SK-N-SH treated with all-trans-retinoic acid at 6 μM for 48 hours (cell line): ENCODE measurements at regions not wholly inside any gene's neighbourhood (a gene's known extent, or its start where the extent isn't known, plus 50 kb on each side); places are given as distances from the start of the nearest gene placed in this dataset.

Experiments used
- ATAC-seq: fragments of 200-7000 bp; cut with Tn5 transposase; 3 replicates; pipeline ENCODE4 v1.9.1; 2020; ENCODE audit warnings: mild to moderate bottlenecking, moderate library complexity
- ARNTL ChIP-seq: fragments of 450-650 bp; formaldehyde crosslinking; IDR thresholded peaks from 2 replicates; pipeline ENCODE4 v1.5.0; 2020; ENCODE audit warnings: low read depth, mild to moderate bottlenecking, moderate library complexity, borderline replicate concordance
- BACH2 ChIP-seq: fragments of 250-450 bp; sonication (Bioruptor Pico); IDR thresholded peaks from 2 replicates; pipeline ENCODE4 v1.9.0; 2021; ENCODE audit warnings: mild to moderate bottlenecking, borderline replicate concordance
- CSDC2 ChIP-seq: fragments of 250-450 bp; sonication (Bioruptor Pico); IDR thresholded peaks from 2 replicates; pipeline ENCODE4 v1.5.0; 2020; ENCODE audit warnings: mild to moderate bottlenecking, moderate library complexity
- ESRRG ChIP-seq: fragments of 250-450 bp; sonication (Bioruptor Pico); IDR thresholded peaks from 2 replicates; pipeline ENCODE4 v1.6.1; 2021; ENCODE audit warnings: mild to moderate bottlenecking
- GLIS3 ChIP-seq: fragments of 250-450 bp; sonication (Bioruptor Pico); IDR thresholded peaks from 2 replicates; pipeline ENCODE4 v1.5.0; 2020; ENCODE audit warnings: mild to moderate bottlenecking, moderate library complexity
- ISL1 ChIP-seq: fragments of 250-450 bp; sonication (Bioruptor Pico); IDR thresholded peaks from 2 replicates; pipeline ENCODE4 v2.1.2; 2022; ENCODE audit warnings: mild to moderate bottlenecking, moderate library complexity
- POU6F1 ChIP-seq: fragments of 250-450 bp; sonication (Bioruptor Pico); IDR thresholded peaks from 2 replicates; pipeline ENCODE4 v1.8.0; 2021; ENCODE audit warnings: low read depth, mild to moderate bottlenecking, moderate library complexity, borderline replicate concordance
- PPARA ChIP-seq: fragments of 250-450 bp; sonication (Bioruptor Pico); IDR thresholded peaks from 2 replicates; pipeline ENCODE4 v1.5.0; 2020; ENCODE audit warnings: mild to moderate bottlenecking, borderline replicate concordance
- RARB ChIP-seq: fragments of 250-450 bp; sonication (Bioruptor Pico); IDR thresholded peaks from 2 replicates; pipeline ENCODE4 v1.8.0; 2021; ENCODE audit warnings: mild to moderate bottlenecking, moderate library complexity
- TOX ChIP-seq: fragments of 250-450 bp; sonication (Bioruptor Pico); IDR thresholded peaks from 2 replicates; pipeline ENCODE4 v1.8.0; 2021; ENCODE audit warnings: mild to moderate bottlenecking, moderate library complexity, borderline replicate concordance
- ZFP30 ChIP-seq: fragments of 450-650 bp; formaldehyde crosslinking; IDR thresholded peaks from 2 replicates; pipeline ENCODE4 v1.5.0; 2022; ENCODE audit warnings: mild to moderate bottlenecking, moderate library complexity
- ZNF565 ChIP-seq: fragments of 450-650 bp; formaldehyde crosslinking; conservative IDR thresholded peaks from 2 replicates; pipeline ENCODE4 v1.5.0; 2020; ENCODE audit warnings: low read depth, mild to moderate bottlenecking, moderate library complexity
- ZNF70 ChIP-seq: fragments of 450-650 bp; formaldehyde crosslinking; IDR thresholded peaks from 2 replicates; pipeline ENCODE4 v1.5.0; 2020; ENCODE audit warnings: mild to moderate bottlenecking, moderate library complexity
- ZNF8 ChIP-seq: fragments of 450-650 bp; formaldehyde crosslinking; IDR thresholded peaks from 2 replicates; pipeline ENCODE4 v1.5.0; 2020; ENCODE audit warnings: mild to moderate bottlenecking, moderate library complexity
- TF ChIP-seq, protein P1 (sequence below): fragments of 250-450 bp; sonication (Bioruptor Pico); IDR thresholded peaks from 2 replicates; pipeline ENCODE4 v1.8.0; 2020; ENCODE audit warnings: mild to moderate bottlenecking, moderate library complexity, borderline replicate concordance
- TF ChIP-seq, protein P2 (sequence below): fragments of 250-450 bp; sonication (Bioruptor Pico); IDR thresholded peaks from 2 replicates; pipeline ENCODE4 v1.5.1; 2021; ENCODE audit warnings: mild to moderate bottlenecking, moderate library complexity

DNA sequence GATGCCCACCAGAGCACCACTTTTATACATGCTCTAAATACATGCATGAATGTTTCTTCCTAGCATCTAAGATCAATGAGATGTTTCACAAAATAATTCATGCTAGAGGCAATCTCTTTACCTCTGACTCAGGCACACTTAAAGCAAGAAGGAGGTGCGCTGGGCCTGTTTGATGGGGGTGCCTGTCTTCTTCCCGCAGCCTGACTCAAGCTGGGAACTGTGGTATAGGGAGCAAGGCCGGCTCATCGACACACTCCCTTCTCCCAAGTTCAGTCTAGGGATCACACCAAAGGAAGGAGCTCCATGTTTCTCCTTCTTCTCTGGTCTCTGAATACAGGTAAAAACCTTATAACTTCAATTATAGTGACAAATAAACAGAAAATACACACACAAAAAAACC is 333.8 kb upstream of the MAD2L1 start:
- no peak for ATAC-seq
- TF ChIP-seq ESRRG (CRISPR knock-in tag) (no peak), CSDC2 (CRISPR knock-in tag) (no peak), BACH2 (CRISPR knock-in tag) (no peak), GLIS3 (CRISPR knock-in tag) (no peak), POU6F1 (CRISPR knock-in tag) (no peak), ARNTL (CRISPR knock-in tag) (no peak), RARB (CRISPR knock-in tag) (no peak)
- TF ChIP-seq, protein P1, sequence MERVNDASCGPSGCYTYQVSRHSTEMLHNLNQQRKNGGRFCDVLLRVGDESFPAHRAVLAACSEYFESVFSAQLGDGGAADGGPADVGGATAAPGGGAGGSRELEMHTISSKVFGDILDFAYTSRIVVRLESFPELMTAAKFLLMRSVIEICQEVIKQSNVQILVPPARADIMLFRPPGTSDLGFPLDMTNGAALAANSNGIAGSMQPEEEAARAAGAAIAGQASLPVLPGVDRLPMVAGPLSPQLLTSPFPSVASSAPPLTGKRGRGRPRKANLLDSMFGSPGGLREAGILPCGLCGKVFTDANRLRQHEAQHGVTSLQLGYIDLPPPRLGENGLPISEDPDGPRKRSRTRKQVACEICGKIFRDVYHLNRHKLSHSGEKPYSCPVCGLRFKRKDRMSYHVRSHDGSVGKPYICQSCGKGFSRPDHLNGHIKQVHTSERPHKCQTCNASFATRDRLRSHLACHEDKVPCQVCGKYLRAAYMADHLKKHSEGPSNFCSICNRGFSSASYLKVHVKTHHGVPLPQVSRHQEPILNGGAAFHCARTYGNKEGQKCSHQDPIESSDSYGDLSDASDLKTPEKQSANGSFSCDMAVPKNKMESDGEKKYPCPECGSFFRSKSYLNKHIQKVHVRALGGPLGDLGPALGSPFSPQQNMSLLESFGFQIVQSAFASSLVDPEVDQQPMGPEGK (CRISPR knock-in tag), result no peak
- TF ChIP-seq, protein P2, sequence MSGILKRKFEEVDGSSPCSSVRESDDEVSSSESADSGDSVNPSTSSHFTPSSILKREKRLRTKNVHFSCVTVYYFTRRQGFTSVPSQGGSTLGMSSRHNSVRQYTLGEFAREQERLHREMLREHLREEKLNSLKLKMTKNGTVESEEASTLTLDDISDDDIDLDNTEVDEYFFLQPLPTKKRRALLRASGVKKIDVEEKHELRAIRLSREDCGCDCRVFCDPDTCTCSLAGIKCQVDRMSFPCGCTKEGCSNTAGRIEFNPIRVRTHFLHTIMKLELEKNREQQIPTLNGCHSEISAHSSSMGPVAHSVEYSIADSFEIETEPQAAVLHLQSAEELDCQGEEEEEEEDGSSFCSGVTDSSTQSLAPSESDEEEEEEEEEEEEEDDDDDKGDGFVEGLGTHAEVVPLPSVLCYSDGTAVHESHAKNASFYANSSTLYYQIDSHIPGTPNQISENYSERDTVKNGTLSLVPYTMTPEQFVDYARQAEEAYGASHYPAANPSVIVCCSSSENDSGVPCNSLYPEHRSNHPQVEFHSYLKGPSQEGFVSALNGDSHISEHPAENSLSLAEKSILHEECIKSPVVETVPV (CRISPR knock-in tag), result no peak

DNA sequence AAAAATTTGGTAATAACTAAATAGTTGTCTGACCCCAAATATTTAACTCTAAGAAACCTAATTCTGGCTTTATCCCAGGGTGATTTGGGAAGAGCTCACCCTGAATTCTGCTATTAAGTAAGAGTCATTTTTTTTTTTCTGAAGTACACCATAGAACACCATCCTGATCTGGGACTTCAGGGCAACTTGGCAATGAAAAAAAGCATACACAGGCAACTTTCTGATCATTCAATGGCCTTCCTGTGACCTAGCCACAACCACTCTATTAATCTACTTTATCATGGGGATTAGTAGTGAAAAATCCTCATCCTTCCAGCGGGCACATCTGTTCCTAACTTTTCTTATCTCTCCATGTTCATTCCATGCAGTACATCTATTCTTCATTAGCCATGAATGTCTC is 333.2 kb upstream of the MAD2L1 start:
- no peak for ATAC-seq
- no peak for TF ChIP-seq ESRRG (CRISPR knock-in tag)
- no peak for TF ChIP-seq ZNF8 (CRISPR knock-in tag)
- no peak for TF ChIP-seq TOX

DNA sequence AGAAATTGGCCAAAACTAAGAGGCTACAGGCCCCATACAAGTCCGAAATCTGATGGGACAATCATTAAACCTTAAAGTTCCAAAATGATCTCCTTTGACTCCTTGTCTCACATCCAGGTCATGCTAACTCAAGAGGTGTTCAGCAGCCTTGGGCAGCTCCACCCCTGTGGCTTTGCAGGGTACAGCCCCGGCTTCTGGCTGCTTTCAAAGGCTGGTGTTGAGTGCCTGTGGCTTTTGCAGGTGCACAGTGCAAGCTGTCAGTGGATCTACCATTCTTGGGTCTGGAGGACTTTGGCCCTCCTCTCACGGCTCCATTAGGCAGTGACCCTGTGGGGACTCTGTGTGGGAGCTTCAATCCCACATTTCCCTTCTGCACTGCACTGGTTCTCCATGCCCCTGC is 329.1 kb upstream of the MAD2L1 start:
- no peak for TF ChIP-seq CSDC2 (CRISPR knock-in tag)
- ATAC-seq, result no peak

- no peak for ATAC-seq
- TF ChIP-seq ARNTL (CRISPR knock-in tag), result no peak
- TF ChIP-seq POU6F1 (CRISPR knock-in tag), result no peak
- no peak for TF ChIP-seq TOX
- TF ChIP-seq CSDC2 (CRISPR knock-in tag), result no peak
- no peak for TF ChIP-seq ISL1
- no peak for TF ChIP-seq ZNF565 (CRISPR knock-in tag)
- TF ChIP-seq ESRRG (CRISPR knock-in tag), result no peak
- no peak for TF ChIP-seq ZFP30
- TF ChIP-seq, protein P1 (CRISPR knock-in tag), result no peak
- TF ChIP-seq, protein P2 (CRISPR knock-in tag), result no peak
- no peak for TF ChIP-seq ZNF70
- TF ChIP-seq ZNF8 (CRISPR knock-in tag), result no peak
- no peak for TF ChIP-seq GLIS3 (CRISPR knock-in tag)
- TF ChIP-seq PPARA (CRISPR knock-in tag), result no peak
Observed at GRCh38 chr4:120355881-120356280, 289.2 kb upstream of the MAD2L1 start.
